Fibroblast of pulmonary artery (primary cell): ENCODE measurements at regions not wholly inside any gene's neighbourhood (a gene's known extent, or its start where the extent isn't known, plus 50 kb on each side); places are given as distances from the start of the nearest gene placed in this dataset.

ENCODE experiments used
- DNase-seq: peaks from one replicate; pipeline ENCODE4 v3.0.0-alpha.2; 2010; ENCODE audit warnings: low read depth
- H3K4me3 ChIP-seq: replicated peaks from 2 replicates; pipeline ENCODE4 v1.5.1; 2011; ENCODE audit warnings: low read depth, mild to moderate bottlenecking, control low read depth, low read length, moderate library complexity
- TF ChIP-seq, protein P1 (sequence below): IDR thresholded peaks from 2 replicates; pipeline ENCODE4 v1.5.1; 2011; ENCODE audit warnings: mild to moderate bottlenecking, control low read depth, low read length, inconsistent platforms; ENCODE audit errors: missing control alignments

DNA sequence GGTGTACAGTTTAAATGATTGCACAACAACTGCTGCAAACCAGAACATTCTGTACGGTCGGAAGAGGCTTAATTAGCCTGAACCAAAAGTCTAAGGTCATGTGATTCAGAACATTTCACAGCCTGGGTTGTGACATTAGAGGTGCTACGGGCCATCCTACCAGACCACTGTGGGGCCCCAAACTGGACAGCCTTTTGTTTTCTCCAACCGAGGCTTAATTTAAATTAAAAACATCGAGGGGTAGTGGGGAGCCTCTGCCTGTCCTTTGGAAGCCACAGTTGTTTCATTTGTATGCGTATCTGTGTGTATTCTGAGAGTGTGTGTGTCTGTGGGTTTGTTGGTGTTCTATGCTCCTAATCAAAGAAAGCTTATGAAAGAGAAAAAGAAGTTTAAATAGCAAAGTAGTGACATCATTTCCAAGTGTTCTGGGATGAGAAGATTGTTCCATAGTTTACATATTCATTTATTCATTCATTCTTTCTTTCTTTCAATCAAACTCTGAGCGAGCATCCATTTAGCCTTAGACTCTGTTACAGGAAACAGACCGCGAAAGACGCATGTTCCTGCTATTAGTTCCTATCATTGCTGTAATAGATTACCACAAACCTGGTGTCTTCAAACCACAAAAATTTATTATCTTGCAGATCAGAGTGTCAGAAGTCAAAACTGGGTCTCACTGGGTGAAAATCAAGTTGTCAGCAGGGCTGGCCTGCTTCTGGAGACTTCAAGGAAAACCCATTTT, 444.8 kb downstream of the FOXO1 start:
- H3K4me3 ChIP-seq: no peak overlapping the region
- DNase-seq: peak; percentile 69
- TF ChIP-seq, protein P1, sequence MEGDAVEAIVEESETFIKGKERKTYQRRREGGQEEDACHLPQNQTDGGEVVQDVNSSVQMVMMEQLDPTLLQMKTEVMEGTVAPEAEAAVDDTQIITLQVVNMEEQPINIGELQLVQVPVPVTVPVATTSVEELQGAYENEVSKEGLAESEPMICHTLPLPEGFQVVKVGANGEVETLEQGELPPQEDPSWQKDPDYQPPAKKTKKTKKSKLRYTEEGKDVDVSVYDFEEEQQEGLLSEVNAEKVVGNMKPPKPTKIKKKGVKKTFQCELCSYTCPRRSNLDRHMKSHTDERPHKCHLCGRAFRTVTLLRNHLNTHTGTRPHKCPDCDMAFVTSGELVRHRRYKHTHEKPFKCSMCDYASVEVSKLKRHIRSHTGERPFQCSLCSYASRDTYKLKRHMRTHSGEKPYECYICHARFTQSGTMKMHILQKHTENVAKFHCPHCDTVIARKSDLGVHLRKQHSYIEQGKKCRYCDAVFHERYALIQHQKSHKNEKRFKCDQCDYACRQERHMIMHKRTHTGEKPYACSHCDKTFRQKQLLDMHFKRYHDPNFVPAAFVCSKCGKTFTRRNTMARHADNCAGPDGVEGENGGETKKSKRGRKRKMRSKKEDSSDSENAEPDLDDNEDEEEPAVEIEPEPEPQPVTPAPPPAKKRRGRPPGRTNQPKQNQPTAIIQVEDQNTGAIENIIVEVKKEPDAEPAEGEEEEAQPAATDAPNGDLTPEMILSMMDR: no peak

DNA sequence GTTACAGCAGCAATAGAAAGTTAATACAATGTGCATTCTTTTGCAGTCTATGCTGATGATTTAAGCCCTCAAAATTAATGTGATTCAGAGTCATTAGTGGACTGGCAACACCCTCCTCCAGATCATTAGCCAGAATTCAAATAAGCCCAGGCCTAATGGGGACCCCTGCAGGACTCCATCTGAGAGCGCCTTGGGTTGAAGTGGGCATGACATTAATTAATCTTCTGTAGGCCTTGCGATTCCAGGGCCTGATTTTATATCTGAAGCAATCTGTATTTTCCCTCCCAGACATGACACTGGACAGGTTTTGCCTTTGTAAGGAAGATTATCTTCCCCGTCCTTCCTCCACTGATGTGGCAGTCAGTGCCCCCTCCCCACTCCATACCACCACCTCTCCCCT, 442.9 kb downstream of the FOXO1 start:
- DNase-seq: no peak
- H3K4me3 ChIP-seq: no peak overlapping the region
- TF ChIP-seq, protein P1: no peak

DNA sequence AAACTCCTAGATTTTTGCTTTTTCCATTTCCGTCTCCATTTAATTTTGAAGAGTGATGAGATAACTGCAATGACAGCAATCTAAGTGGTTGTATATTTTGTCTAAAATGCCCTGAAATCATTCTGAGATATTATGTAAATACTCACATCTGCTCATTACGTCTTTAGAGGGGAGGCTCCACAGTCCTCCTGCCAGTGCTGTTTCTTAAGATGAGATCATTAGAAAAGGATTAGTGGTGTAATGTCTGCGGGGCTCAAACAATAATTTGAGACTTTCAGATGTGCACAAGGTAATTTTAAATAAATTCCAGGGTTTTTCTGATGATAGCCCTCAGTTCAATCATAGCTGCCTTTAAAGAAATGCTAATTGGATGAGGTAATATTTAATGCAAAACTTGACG, 437.9 kb downstream of the FOXO1 start:
- TF ChIP-seq, protein P1: no peak
- peak; percentile 20 for DNase-seq
- no peak overlapping the region for H3K4me3 ChIP-seq

DNA sequence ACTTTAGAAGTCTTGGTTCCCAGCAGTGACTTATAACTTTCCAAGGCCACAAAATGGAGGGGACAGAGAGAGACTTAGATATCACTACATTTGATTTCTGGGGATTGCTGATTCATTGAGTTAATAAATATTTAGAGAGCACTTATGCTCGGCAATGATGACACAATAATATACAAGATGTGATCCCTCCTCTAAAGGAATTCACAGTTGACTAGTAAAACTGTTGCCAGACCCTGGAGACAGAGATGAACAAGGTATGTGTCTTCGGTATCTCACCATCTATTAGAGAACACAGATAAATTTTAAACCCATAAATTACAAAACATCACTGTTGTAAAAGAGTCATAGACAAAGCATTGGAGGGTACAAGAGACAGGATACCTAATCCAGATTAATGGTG, 437.5 kb downstream of the FOXO1 start:
- DNase-seq: no peak
- H3K4me3 ChIP-seq: no peak overlapping the region

DNA sequence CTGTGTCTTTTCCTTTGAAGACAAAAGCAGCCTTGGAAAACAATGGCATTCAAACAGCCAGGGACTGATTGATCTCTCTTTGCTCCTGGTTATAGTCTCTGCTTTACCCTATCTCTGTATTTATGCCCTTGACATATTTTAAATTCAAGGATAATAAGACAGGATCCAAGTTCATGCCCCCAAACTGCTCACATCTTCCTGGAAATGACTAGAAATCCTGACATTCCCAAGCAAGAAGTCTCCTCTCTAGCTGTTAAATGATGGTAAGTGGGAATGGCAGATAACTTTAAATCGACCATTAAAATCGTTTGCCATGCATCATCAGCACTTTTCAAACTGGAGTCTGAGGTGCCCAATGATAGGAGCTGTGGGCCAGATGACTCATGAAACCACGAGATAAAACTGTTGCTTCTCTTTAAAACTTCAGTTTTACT, 435.6 kb downstream of the FOXO1 start:
- TF ChIP-seq, protein P1: no peak
- H3K4me3 ChIP-seq: no peak overlapping the region
- DNase-seq: peak; percentile 74

More for the DNA sequence above, 437.5 kb downstream of the FOXO1 start:
- TF ChIP-seq, protein P1: no peak

DNA sequence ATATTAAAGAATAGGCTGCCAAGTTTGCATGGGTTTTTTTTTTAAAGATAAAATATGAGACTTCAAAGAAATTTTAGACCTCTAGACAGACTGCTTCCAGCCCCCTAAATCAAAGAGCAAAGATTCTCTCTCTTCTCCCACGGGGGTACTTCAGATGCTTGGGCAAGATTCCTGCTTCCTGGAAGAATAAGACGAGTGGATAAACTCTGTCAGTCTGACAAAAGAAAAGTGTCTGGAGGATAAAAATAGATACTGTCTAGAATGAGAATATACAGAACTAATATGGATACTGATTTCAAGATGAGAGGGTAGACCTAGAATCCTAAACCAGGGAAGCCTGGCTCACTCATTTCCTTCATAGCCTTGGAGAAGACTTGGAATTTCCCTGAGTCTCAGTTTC, 435.1 kb downstream of the FOXO1 start:
- H3K4me3 ChIP-seq: no peak overlapping the region
- TF ChIP-seq, protein P1: no peak
- DNase-seq: no peak

DNA sequence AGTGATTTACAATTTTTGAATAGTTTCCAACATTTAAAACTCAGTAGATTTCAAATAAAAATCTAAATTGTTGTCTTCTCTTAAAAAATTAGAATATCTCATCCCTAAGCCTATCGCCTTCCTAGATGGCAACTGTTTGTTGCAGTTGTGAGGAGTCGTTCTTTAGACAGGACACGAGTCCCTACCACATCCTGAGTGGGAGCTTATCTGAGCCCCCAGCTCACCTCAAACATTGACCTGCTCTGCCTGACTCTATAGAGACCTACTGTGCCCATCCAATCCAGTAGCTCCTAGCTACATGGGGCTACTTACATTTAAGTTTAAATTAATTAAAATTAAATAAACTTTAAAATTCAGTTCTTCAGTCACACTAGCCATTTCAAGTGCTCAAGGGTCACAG, 434.7 kb downstream of the FOXO1 start:
- no peak for DNase-seq
- TF ChIP-seq, protein P1: no peak
- no peak overlapping the region for H3K4me3 ChIP-seq
